ENCODE measurements at regions not wholly inside any gene's neighbourhood (a gene's known extent, or its start where the extent isn't known, plus 50 kb on each side); places are given as distances from the start of the nearest gene placed in this dataset.

GRCh38 chr1:70767377-70767776 is 280.2 kb downstream of the PTGER3 start:
- TF ChIP-seq CTCF (IDR thresholded peaks at IDR 0.05) (no peak), POLR2A (IDR thresholded peaks at IDR 0.05) (no peak)
